ENCODE measurements at regions not wholly inside any gene's neighbourhood (a gene's known extent, or its start where the extent isn't known, plus 50 kb on each side); places are given as distances from the start of the nearest gene placed in this dataset.

- no peak for DNase-seq (ENCODE audit: low read depth, low spot score)
- no peak overlapping the region for H3K27ac ChIP-seq
Observed at GRCh38 chr14:101152855-101153254, 249.3 kb upstream of the RTL1 start.

- no peak for DNase-seq (ENCODE audit: low read depth, low spot score)
- no peak overlapping the region for H3K27ac ChIP-seq
Observed at GRCh38 chr14:101153691-101154090, 250.2 kb upstream of the RTL1 start.

GRCh38 chr14:101155575-101155974 lies 252.1 kb upstream of the RTL1 start:
- no peak for DNase-seq (ENCODE audit: low read depth, low spot score)
- H3K27ac ChIP-seq = no peak overlapping the region

GRCh38 chr14:101167428-101167827 lies 263.9 kb upstream of the RTL1 start:
- H3K27ac ChIP-seq = no peak overlapping the region
- DNase-seq (ENCODE audit: low read depth, low spot score) = no peak

GRCh38 chr14:101169267-101169666 lies 265.7 kb upstream of the RTL1 start:
- H3K27ac ChIP-seq = no peak overlapping the region
- DNase-seq (ENCODE audit: low read depth, low spot score) = no peak

- H3K27ac ChIP-seq = no peak overlapping the region
- DNase-seq (ENCODE audit: low read depth, low spot score) = no peak
Observed at GRCh38 chr14:101171650-101172049, 268.1 kb upstream of the RTL1 start.

GRCh38 chr14:101173698-101174521 lies 270.4 kb upstream of the RTL1 start:
- DNase-seq (ENCODE audit: low read depth, low spot score) = no peak
- no peak overlapping the region for H3K27ac ChIP-seq

- DNase-seq (ENCODE audit: low read depth, low spot score) = no peak
- H3K27ac ChIP-seq = no peak overlapping the region
Observed at GRCh38 chr14:101174522-101174838, 271.0 kb upstream of the RTL1 start.

- DNase-seq (ENCODE audit: low read depth, low spot score) = no peak
- H3K27ac ChIP-seq = no peak overlapping the region
Observed at GRCh38 chr14:101174980-101175606, 271.6 kb upstream of the RTL1 start.

GRCh38 chr14:101175731-101176534 lies 272.4 kb upstream of the RTL1 start:
- no peak for DNase-seq (ENCODE audit: low read depth, low spot score)
- no peak overlapping the region for H3K27ac ChIP-seq

GRCh38 chr14:101176535-101177205 lies 273.1 kb upstream of the RTL1 start:
- no peak overlapping the region for H3K27ac ChIP-seq
- DNase-seq (ENCODE audit: low read depth, low spot score) = no peak

GRCh38 chr14:101177301-101177971 lies 273.9 kb upstream of the RTL1 start:
- no peak overlapping the region for H3K27ac ChIP-seq
- no peak for DNase-seq (ENCODE audit: low read depth, low spot score)

- H3K27ac ChIP-seq = no peak overlapping the region
- no peak for DNase-seq (ENCODE audit: low read depth, low spot score)
Observed at GRCh38 chr14:101178184-101179072, 274.9 kb upstream of the RTL1 start.

GRCh38 chr14:101179691-101180211 lies 276.2 kb upstream of the RTL1 start:
- no peak for DNase-seq (ENCODE audit: low read depth, low spot score)
- H3K27ac ChIP-seq = no peak overlapping the region

GRCh38 chr14:101181446-101182313 lies 278.2 kb upstream of the RTL1 start:
- no peak overlapping the region for H3K27ac ChIP-seq
- DNase-seq (ENCODE audit: low read depth, low spot score) = no peak

- no peak overlapping the region for H3K27ac ChIP-seq
- no peak for DNase-seq (ENCODE audit: low read depth, low spot score)
Observed at GRCh38 chr14:101182476-101182875, 279.0 kb upstream of the RTL1 start.

GRCh38 chr14:101183376-101184103 lies 280.0 kb upstream of the RTL1 start:
- H3K27ac ChIP-seq = no peak overlapping the region
- no peak for DNase-seq (ENCODE audit: low read depth, low spot score)
